ENCODE measurements at regions not wholly inside any gene's neighbourhood (a gene's known extent, or its start where the extent isn't known, plus 50 kb on each side); places are given as distances from the start of the nearest gene placed in this dataset.

DNA sequence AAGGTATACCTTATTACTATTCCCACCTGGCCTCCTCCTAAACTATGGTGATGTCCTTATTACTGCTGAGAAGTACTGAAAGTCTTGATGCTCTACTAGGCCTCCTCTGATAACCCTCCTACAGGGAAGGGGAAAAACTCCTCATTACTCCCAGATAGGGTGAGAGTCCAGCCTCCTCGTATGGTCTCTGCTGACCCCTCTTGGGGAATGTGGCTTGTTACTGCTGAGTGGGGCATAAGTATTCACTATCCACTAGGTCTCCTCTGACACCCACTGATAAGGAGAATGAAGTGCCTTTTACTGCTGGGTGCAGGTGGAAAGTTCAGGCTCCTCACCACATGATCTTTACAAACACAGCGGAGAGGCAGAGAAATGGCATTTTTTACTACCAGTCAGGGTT is 222.9 kb downstream of the CHRM2 start:
- H3K4me3 ChIP-seq (ENCODE audit: low read depth, low read length), result no peak overlapping the region
- TF ChIP-seq, protein P1, sequence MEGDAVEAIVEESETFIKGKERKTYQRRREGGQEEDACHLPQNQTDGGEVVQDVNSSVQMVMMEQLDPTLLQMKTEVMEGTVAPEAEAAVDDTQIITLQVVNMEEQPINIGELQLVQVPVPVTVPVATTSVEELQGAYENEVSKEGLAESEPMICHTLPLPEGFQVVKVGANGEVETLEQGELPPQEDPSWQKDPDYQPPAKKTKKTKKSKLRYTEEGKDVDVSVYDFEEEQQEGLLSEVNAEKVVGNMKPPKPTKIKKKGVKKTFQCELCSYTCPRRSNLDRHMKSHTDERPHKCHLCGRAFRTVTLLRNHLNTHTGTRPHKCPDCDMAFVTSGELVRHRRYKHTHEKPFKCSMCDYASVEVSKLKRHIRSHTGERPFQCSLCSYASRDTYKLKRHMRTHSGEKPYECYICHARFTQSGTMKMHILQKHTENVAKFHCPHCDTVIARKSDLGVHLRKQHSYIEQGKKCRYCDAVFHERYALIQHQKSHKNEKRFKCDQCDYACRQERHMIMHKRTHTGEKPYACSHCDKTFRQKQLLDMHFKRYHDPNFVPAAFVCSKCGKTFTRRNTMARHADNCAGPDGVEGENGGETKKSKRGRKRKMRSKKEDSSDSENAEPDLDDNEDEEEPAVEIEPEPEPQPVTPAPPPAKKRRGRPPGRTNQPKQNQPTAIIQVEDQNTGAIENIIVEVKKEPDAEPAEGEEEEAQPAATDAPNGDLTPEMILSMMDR (IDR thresholded peaks at IDR 0.05; ENCODE audit: borderline replicate concordance, insufficient read depth, low read depth, low read length), result no peak

DNA sequence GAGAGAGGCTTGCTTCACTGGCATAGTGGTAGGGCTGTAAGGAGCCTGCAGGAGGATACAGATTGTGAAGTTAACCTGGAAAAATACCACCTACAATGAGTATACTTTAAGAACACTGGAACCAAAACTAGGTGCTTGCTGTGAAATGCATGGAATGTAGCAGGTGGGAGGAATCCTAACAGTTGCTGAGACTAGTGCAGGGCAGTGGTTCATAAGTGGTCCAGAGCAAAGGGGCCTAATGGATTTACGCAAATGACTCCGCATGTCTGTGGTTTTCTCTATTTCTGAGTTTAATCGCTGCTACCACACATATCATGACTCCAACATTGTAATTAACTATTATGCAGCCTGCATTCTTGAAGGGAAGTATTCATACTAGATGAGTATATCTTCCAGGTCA is 218.4 kb downstream of the CHRM2 start:
- no peak overlapping the region for H3K4me3 ChIP-seq (ENCODE audit: low read depth, low read length)
- TF ChIP-seq, protein P1 (IDR thresholded peaks at IDR 0.05; ENCODE audit: borderline replicate concordance, insufficient read depth, low read depth, low read length), result no peak

DNA sequence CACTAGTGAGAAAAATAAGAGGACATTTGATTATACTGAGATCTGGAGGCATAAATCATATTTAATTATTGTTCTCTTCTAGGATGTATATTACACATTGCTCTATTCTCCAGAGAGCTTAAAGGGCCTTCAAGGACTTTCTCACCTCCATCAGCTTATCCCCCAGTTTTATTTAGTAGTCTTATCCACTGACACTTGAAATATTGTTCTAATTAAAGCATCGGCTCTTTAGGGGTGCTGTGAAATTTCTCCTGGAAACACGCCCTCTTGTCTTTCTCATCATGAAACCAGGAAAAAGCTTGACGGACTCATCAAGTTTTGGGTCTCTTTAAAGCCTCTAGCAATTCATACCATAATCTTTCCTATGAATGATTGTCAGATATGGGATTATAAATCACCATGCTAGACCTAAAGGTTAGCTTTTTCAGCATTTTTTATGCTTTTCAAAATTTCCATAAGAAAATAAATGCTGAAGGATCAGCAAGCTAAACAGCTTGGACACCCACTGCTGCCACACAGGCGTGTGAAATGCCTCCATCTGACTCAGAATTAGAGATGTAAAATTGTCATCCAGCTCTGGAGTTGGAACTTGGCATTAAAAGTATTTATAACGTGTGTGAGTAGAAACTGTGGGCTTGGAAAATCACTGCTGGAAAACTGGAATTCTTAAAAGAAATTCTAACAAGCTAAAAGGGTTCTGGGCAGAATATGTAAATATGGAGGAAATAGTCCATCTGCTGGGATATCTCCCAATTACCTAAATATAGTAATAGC is 216.3 kb downstream of the CHRM2 start:
- TF ChIP-seq, protein P1 (IDR thresholded peaks at IDR 0.05; ENCODE audit: borderline replicate concordance, insufficient read depth, low read depth, low read length), result no peak
- no peak overlapping the region for H3K4me3 ChIP-seq (ENCODE audit: low read depth, low read length)

DNA sequence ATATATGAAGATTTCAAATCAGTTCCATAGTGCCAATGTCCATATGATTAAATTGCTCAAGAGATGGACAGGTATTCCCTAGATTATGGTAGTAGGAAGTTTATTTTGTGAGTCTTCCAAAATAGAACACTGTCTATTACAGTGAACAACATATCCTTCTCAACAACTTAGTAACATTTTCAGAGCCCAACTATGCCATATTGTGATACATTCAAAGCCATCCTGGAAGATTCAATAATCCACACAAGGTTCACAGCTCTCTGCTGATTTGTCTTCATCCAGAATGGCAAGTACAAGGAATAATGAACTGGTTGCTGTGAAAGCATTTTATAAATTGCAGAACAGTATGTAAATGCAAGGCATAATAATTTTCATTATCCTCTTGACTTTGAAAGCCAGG is 213.9 kb downstream of the CHRM2 start:
- TF ChIP-seq, protein P1 (IDR thresholded peaks at IDR 0.05; ENCODE audit: borderline replicate concordance, insufficient read depth, low read depth, low read length), result no peak
- H3K4me3 ChIP-seq (ENCODE audit: low read depth, low read length), result no peak overlapping the region

DNA sequence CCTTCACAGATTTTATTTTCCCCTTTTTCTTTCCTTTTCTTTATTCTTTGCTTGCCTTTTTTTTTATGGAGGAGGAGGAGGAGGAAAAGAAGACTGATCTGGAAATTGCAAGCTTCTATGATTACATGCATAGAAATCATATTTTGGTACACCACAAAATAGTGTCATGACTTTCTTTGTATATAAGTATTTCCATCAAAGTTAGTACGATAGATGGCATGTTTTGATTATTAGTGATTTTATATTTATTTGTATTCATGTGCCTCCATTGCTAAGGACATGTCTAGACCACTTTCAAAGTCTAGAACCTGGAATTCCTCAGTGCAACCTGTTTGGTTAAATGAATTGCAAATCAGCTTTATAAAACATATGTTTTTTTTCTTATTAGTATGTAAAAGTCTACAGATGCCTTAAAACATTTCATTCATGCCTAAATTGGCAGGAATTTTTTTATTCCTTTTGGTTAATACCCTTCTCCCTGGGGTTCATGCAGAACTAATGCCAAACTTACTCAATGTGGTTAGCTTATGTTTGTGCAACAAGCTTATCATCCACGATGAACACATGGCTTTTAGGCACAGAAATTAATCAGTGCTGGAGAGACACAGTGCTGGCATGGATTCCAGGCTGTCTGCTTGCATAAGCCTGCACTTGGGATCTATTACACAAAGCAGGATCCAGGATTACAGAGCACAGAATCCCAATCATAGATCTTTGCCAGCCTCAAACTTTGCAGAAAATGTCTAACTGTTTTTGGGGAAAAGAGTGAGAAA is 213.1 kb downstream of the CHRM2 start:
- TF ChIP-seq, protein P1 (IDR thresholded peaks at IDR 0.05; ENCODE audit: borderline replicate concordance, insufficient read depth, low read depth, low read length), result no peak

DNA sequence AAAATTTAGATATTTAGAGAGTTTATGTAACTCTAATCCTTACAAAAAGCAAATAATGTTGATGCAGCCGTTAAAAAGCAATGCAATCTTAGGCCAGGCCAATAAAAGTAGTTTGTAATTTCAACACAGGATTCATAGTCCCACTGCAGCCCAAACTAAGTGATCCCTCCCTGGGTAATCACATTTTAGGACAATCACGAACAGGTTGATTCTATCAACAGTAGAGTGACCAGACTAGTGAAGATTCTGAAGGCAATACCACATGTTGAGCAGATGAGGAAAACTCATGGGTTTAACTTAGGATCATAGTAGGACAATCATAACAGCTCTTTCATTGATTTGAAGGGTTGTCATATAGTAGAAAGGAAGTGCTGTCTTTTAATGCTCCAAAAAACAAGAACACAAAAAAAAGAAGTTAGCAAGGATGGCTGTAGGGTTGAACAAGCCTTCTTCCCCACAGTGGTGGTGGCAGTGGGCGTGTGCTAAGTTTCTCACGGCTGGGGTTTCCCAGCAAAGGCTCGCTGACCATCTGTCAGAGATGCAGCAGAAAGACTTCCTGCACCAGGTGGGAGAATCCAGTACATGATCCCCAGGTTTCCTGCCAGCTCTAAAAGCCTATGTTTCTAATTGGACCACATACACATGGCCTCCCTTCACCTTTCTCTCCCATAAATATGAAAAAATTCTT is 212.2 kb downstream of the CHRM2 start:
- no peak overlapping the region for H3K4me3 ChIP-seq (ENCODE audit: low read depth, low read length)
- TF ChIP-seq, protein P1 (IDR thresholded peaks at IDR 0.05; ENCODE audit: borderline replicate concordance, insufficient read depth, low read depth, low read length), result no peak

More for the DNA sequence above, 213.1 kb downstream of the CHRM2 start:
- no peak overlapping the region for H3K4me3 ChIP-seq (ENCODE audit: low read depth, low read length)
